Heart left ventricle (tissue), 16 donors: ENCODE measurements at regions not wholly inside any gene's neighbourhood (a gene's known extent, or its start where the extent isn't known, plus 50 kb on each side); places are given as distances from the start of the nearest gene placed in this dataset.

Experiments
- ATAC-seq, 4 donors: fragments of 200-7000 bp; cut with Tn5 transposase; one replicate each; pipeline ENCODE4 v1.9.1; 2020 to 2022; ENCODE audit warnings: moderate library complexity in 4 of 4, mild to moderate bottlenecking in 3 of 4, moderate number of reproducible peaks in 1 of 4
- DNase-seq, 5 donors: peaks; one replicate each; pipeline ENCODE4 v3.0.0-alpha.2; 2020
- H3K27ac ChIP-seq, 12 donors: fragments of 200-600 bp; sonication (generic) in 4 of 12; one replicate each; pipeline versions ENCODE4 v1.5.0 to v1.8.0; 2016 to 2022; ENCODE audit warnings: mild to moderate bottlenecking in 2 of 12
- H3K27me3 ChIP-seq, 9 donors: fragments of 200-600 bp; sonication (generic) in 2 of 9; one replicate each; pipeline versions ENCODE4 v1.5.1 to v1.8.0; 2016 to 2022; ENCODE audit warnings: mild to moderate bottlenecking in 3 of 9
- H3K36me3 ChIP-seq, 9 donors: fragments of 200-600 bp; sonication (generic) in 2 of 9; one replicate each; pipeline versions ENCODE4 v1.5.0 to v1.8.0; 2018 to 2022; ENCODE audit warnings: mild to moderate bottlenecking in 2 of 9
- H3K4me1 ChIP-seq, 12 donors: fragments of 200-600 bp; sonication (generic) in 4 of 12; one replicate each; pipeline versions ENCODE4 v1.5.0 to v1.8.0; 2016 to 2022; ENCODE audit warnings: mild to moderate bottlenecking in 3 of 12
- H3K4me3 ChIP-seq, 12 donors: fragments of 200-600 bp; sonication (generic) in 4 of 12; one replicate each; pipeline versions ENCODE4 v1.5.0 to v1.8.0; 2017 to 2022; ENCODE audit warnings: mild to moderate bottlenecking in 9 of 12, moderate library complexity in 4 of 12
- H3K9me3 ChIP-seq, 12 donors: fragments of 200-600 bp; sonication (generic) in 4 of 12; one replicate each; pipeline versions ENCODE4 v1.5.0 to v1.8.0; 2016 to 2022; ENCODE audit warnings: mild to moderate bottlenecking in 1 of 12
- CTCF ChIP-seq, 12 donors: fragments of 200-600 bp; sonication (generic) in 4 of 12; IDR thresholded peaks; one replicate each; pipeline versions ENCODE4 v1.5.0 to v1.8.0; 2018 to 2022; ENCODE audit warnings: antibody characterized with exemption in 12 of 12, mild to moderate bottlenecking in 5 of 12
- POLR2A ChIP-seq, 2 donors: fragments of 450-650 bp; IDR thresholded peaks; one replicate each; pipeline ENCODE4 v1.6.1; 2017; ENCODE audit warnings: antibody characterized with exemption in 2 of 2, mild to moderate bottlenecking in 2 of 2, moderate library complexity in 2 of 2
- WGBS, 4 donors: extraction: QIAGEN DNeasy Blood & Tissue Kit in 2 of 4; methylation state at CpG; one replicate each; pipeline versions ENCODE4 v1.1.5 to v1.1.7; 2013 to 2018; 5-methylcytosine and 5-hydroxymethylcytosine counted together
- intact Hi-C, 10 donors: fragments of 100-400 bp; cut with DNase I; formaldehyde crosslinking; loops; one replicate each; pipeline versions ENCODE4 v1.11.1 to v1.14.2; 2022
- donor health status: ischemic (EF 13 %, LVEDD 7.1; RV severe dilation, severe dysfunction).
- donor health status: healthy with polysubstance abuse.
- donor health status: DM: no; HTN: yes; CAD: no.
- donor health status: DM: no; HTN: no; CAD: no.
- donor health status: ischemic (EF 25% LVEDD 6.9; RV normal size, moderate dysfunction).
- donor health status: ischemic (EF 25% LVEDD 5.7; RV mildly dilated, moderate dysfunction).
- donor health status: healthy.
- donor health status: DM: yes; HTN: yes; CAD: no.
- donor health status: ischemic (EF 35%, LVEDD 5.7; RV mildly dilated, moderate dysfunction).
- donor health status: nonischemic (EF 11% LVEDD 7.7; RV severe dilation, severe dysfunction).
- donor health status: DM: yes; HTN: yes; CAD: no.
- donor health status: PGD.
- donor health status: ischemic (EF 29% LVEDD 5.4; RV normal size, mild dysfunction).
- donor health status: nonischemic (EF 23%, LVEDD 6.1; RV moderate dilation, normal function).

- intact Hi-C loops, result no loop called here
- ATAC-seq, result no peak
- peaks cover 0 to 49% (median 24%) of the 10 kb centered on the region in 9 donors for H3K27me3 ChIP-seq
- H3K36me3 ChIP-seq, result no peaks in the 10 kb centered on the region
- H3K4me3 ChIP-seq, result no peak overlapping the region
- 90 to 94% (median 92%) methylated on average over 14 of the region's 14 CpGs for WGBS, 4 donors
- no peak overlapping the region for H3K27ac ChIP-seq
- no peak for DNase-seq
- H3K9me3 ChIP-seq, result no peaks in the 10 kb centered on the region
- H3K4me1 ChIP-seq, result no peaks in the 10 kb centered on the region
- TF ChIP-seq CTCF (IDR thresholded peaks at IDR 0.05) (no peak), POLR2A (IDR thresholded peaks at IDR 0.05) (no peak)
Observed at GRCh38 chr5:3114467-3114866, 363.0 kb upstream of the IRX2 start.

- H3K36me3 ChIP-seq, result no peaks in the 10 kb centered on the region
- no peak overlapping the region for H3K4me3 ChIP-seq
- no peak overlapping the region for H3K27ac ChIP-seq
- 79 to 92% (median 86%) methylated on average over 6 to 9 of the region's 9 CpGs for WGBS, 4 donors
- no peaks in the 10 kb centered on the region for H3K4me1 ChIP-seq
- intact Hi-C loops, result no loop called here
- H3K9me3 ChIP-seq, result no peaks in the 10 kb centered on the region
- ATAC-seq (no peak), DNase-seq (no peak)
- TF ChIP-seq POLR2A (IDR thresholded peaks at IDR 0.05), result no peak
- no peak for TF ChIP-seq CTCF (IDR thresholded peaks at IDR 0.05)
- H3K27me3 ChIP-seq, result peaks cover 0 to 55% (median 8%) of the 10 kb centered on the region in 9 donors
Observed at GRCh38 chr5:3110371-3110770, 358.9 kb upstream of the IRX2 start.

GRCh38 chr5:3107156-3107611 lies 355.7 kb upstream of the IRX2 start:
- no peak overlapping the region for H3K4me3 ChIP-seq
- TF ChIP-seq POLR2A (IDR thresholded peaks at IDR 0.05), result no peak
- no peak for TF ChIP-seq CTCF (IDR thresholded peaks at IDR 0.05)
- no peak overlapping the region for H3K27ac ChIP-seq
- intact Hi-C loops, result no loop called here
- DNase-seq (no peak), ATAC-seq (no peak)
- H3K9me3 ChIP-seq, result no peaks in the 10 kb centered on the region
- H3K27me3 ChIP-seq, result peaks cover 0 to 67% (median 22%) of the 10 kb centered on the region in 9 donors
- H3K36me3 ChIP-seq, result no peaks in the 10 kb centered on the region
- WGBS, 4 donors, result 27 to 43% (median 39%) methylated on average over 10 to 12 of the region's 12 CpGs
- no peaks in the 10 kb centered on the region for H3K4me1 ChIP-seq

- peaks cover 0 to 83% (median 22%) of the 10 kb centered on the region in 9 donors for H3K27me3 ChIP-seq
- H3K4me3 ChIP-seq, result no peak overlapping the region
- intact Hi-C loops, result no loop called here
- no peak overlapping the region for H3K27ac ChIP-seq
- no peak for TF ChIP-seq POLR2A (IDR thresholded peaks at IDR 0.05)
- TF ChIP-seq CTCF (IDR thresholded peaks at IDR 0.05), result no peak
- ATAC-seq, result no peak
- 55 to 77% (median 62%) methylated on average over 8 to 9 of the region's 9 CpGs for WGBS, 4 donors
- no peak for DNase-seq
- no peaks in the 10 kb centered on the region for H3K4me1 ChIP-seq
- H3K9me3 ChIP-seq, result no peaks in the 10 kb centered on the region
- no peaks in the 10 kb centered on the region for H3K36me3 ChIP-seq
Observed at GRCh38 chr5:3105581-3105980, 354.1 kb upstream of the IRX2 start.
